Endodermal cell (in vitro differentiated cells): ENCODE measurements at regions not wholly inside any gene's neighbourhood (a gene's known extent, or its start where the extent isn't known, plus 50 kb on each side); places are given as distances from the start of the nearest gene placed in this dataset.
A peak's percentile ranks its signal among the peaks of the same experiment; 100 is the strongest.

Experiments
- DNase-seq: peaks from one replicate; pipeline ENCODE4 v3.0.0-alpha.2; 2017
- H3K27ac ChIP-seq: 2 replicates; pipeline ENCODE4 v1.5.1; 2013; ENCODE audit warnings: mild to moderate bottlenecking, low read depth, low read length, moderate library complexity
- H3K27me3 ChIP-seq: 2 replicates; pipeline ENCODE4 v1.6.1; 2013; ENCODE audit warnings: mild to moderate bottlenecking, low read length, moderate library complexity; ENCODE audit not compliant: insufficient read depth, control insufficient read depth, poor library complexity, severe bottlenecking
- H3K36me3 ChIP-seq: 2 replicates; pipeline ENCODE4 v1.7.0; 2013; ENCODE audit warnings: mild to moderate bottlenecking, low read length, moderate library complexity; ENCODE audit not compliant: control insufficient read depth, insufficient read depth
- H3K4me1 ChIP-seq: one replicate; pipeline ENCODE4 v1.7.0; 2013; ENCODE audit warnings: low read length; ENCODE audit not compliant: control insufficient read depth, insufficient read depth
- H3K4me3 ChIP-seq: 2 replicates; pipeline ENCODE4 v1.5.1; 2013; ENCODE audit warnings: mild to moderate bottlenecking, low read length, moderate library complexity
- H3K9ac ChIP-seq: 2 replicates; pipeline ENCODE4 v1.6.1; 2013; ENCODE audit warnings: mild to moderate bottlenecking, low read length, moderate library complexity; ENCODE audit not compliant: poor library complexity, severe bottlenecking; ENCODE audit errors: extremely low read depth
- H3K9me3 ChIP-seq: 2 replicates; pipeline ENCODE4 v1.6.1; 2013; ENCODE audit warnings: mild to moderate bottlenecking, low read length, moderate library complexity; ENCODE audit not compliant: control insufficient read depth
- H3K27ac Mint-ChIP-seq: 2 replicates; pipeline ENCODE4 v1.8.0; 2020; ENCODE audit warnings: mixed read lengths
- H3K27me3 Mint-ChIP-seq: 2 replicates; pipeline ENCODE4 v1.8.0; 2021; ENCODE audit warnings: mild to moderate bottlenecking, mixed read lengths; ENCODE audit not compliant: insufficient read depth
- H3K36me3 Mint-ChIP-seq: 2 replicates; pipeline ENCODE4 v1.8.0; 2020; ENCODE audit warnings: low read depth, mixed read lengths
- H3K4me1 Mint-ChIP-seq: 2 replicates; pipeline ENCODE4 v1.8.0; 2020; ENCODE audit warnings: mixed read lengths
- H3K4me3 Mint-ChIP-seq: 2 replicates; pipeline ENCODE4 v1.8.0; 2020; ENCODE audit warnings: mild to moderate bottlenecking, moderate library complexity, mixed read lengths
- H3K9me3 Mint-ChIP-seq: 2 replicates; pipeline ENCODE4 v1.8.0; 2020; ENCODE audit warnings: mild to moderate bottlenecking, mixed read lengths
- CTCF ChIP-seq: fragments of 200-600 bp; sonication (generic); conservative IDR thresholded peaks from 2 replicates; pipeline ENCODE4 v1.5.0; 2021; ENCODE audit warnings: antibody characterized with exemption, mild to moderate bottlenecking
- WGBS, 2 experiments: methylation state at CpG; one replicate each; pipeline versions ENCODE4 v1.1.5 to v1.1.7; 2013; ENCODE audit warnings: missing lambda C conversion rate in 2 of 2, mixed read lengths in 1 of 2; ENCODE audit not compliant: insufficient coverage in 1 of 2, insufficient read length in 1 of 2; 5-methylcytosine and 5-hydroxymethylcytosine counted together

- Mint-ChIP-seq H3K27ac (no peak overlapping the region), H3K36me3 (no peaks in the 10 kb centered on the region), H3K4me1 (peaks cover 4% of the 10 kb centered on the region), H3K27me3 (peaks cover 55% of the 10 kb centered on the region), H3K4me3 (no peak overlapping the region), H3K9me3 (no peaks in the 10 kb centered on the region)
- H3K9me3 ChIP-seq = no peaks in the 10 kb centered on the region
- H3K27ac ChIP-seq = no peak overlapping the region
- H3K27me3 ChIP-seq = peaks cover 78% of the 10 kb centered on the region
- no peak overlapping the region for H3K9ac ChIP-seq
- no peak overlapping the region for H3K4me3 ChIP-seq
- H3K4me1 ChIP-seq = no peaks in the 10 kb centered on the region
- DNase-seq = no peak
- no peaks in the 10 kb centered on the region for H3K36me3 ChIP-seq
- TF ChIP-seq CTCF = no peak
Measured at GRCh38 chr16:56019274-56019673, 144.1 kb upstream of the CES5A start.

DNA sequence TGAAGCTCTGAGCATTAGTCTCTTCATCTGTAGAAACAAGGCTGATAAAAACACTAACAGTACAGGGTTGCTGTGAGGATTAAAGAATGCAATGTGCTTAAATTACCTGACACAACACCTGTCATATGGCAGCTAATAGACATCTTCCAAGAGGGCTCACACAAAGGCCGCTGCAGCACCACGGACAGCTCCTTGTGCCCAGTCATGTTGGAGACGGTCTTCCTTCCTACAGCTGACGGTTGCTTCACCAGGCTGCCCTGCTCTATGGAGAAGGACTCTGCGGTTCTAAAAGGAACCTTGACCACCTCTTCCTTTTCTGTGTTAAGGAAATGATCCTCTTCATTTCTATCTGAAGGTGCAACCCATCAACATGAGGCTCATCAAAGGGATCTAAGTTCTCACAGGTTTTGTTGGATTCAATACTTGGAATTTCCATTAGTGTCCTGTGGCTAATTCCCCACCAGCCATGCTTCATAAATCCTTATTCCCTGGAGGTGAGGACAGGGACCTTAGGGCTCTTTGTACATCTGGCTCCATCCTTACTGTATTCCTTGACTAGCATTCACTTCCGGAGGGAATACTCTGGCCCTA lies 138.9 kb upstream of the CES5A start:
- Mint-ChIP-seq H3K4me3 (no peak overlapping the region), H3K4me1 (peaks cover 4% of the 10 kb centered on the region), H3K27ac (no peak overlapping the region), H3K9me3 (no peaks in the 10 kb centered on the region), H3K36me3 (no peaks in the 10 kb centered on the region), H3K27me3 (peaks cover 73% of the 10 kb centered on the region)
- no peaks in the 10 kb centered on the region for H3K9me3 ChIP-seq
- DNase-seq = peak; percentile 96
- no peak overlapping the region for H3K27ac ChIP-seq
- H3K9ac ChIP-seq = no peak overlapping the region
- H3K36me3 ChIP-seq = no peaks in the 10 kb centered on the region
- WGBS, 2 experiments = 23 to 33% methylated on average over 5 to 6 of the region's 6 CpGs
- peaks cover 84% of the 10 kb centered on the region for H3K27me3 ChIP-seq
- H3K4me1 ChIP-seq = no peaks in the 10 kb centered on the region
- H3K4me3 ChIP-seq = no peak overlapping the region
- no peak for TF ChIP-seq CTCF

- no peak overlapping the region for H3K27ac ChIP-seq
- Mint-ChIP-seq H3K4me1 (peaks cover 14% of the 10 kb centered on the region), H3K36me3 (no peaks in the 10 kb centered on the region), H3K4me3 (no peak overlapping the region), H3K27me3 (peaks cover 71% of the 10 kb centered on the region), H3K27ac (no peak overlapping the region), H3K9me3 (no peaks in the 10 kb centered on the region)
- H3K36me3 ChIP-seq = no peaks in the 10 kb centered on the region
- no peak for DNase-seq
- H3K27me3 ChIP-seq = peaks cover 71% of the 10 kb centered on the region
- no peak overlapping the region for H3K4me3 ChIP-seq
- H3K9me3 ChIP-seq = no peaks in the 10 kb centered on the region
- 74 to 90% methylated on average over 2 to 3 of the region's 3 CpGs for WGBS, 2 experiments
- TF ChIP-seq CTCF = no peak
- no peak overlapping the region for H3K9ac ChIP-seq
- peaks cover 4% of the 10 kb centered on the region for H3K4me1 ChIP-seq
Measured at GRCh38 chr16:56012482-56012811, 137.3 kb upstream of the CES5A start.
